IMR-90 (cell line): ENCODE measurements at regions not wholly inside any gene's neighbourhood (a gene's known extent, or its start where the extent isn't known, plus 50 kb on each side); places are given as distances from the start of the nearest gene placed in this dataset.

Experiments
- ATAC-seq: fragments of 200-7000 bp; cut with Tn5 transposase; 2 replicates; pipeline ENCODE4 v1.9.1; 2020; ENCODE audit warnings: low read depth, mild to moderate bottlenecking, moderate library complexity
- BruUV-seq: library from RNA; stranded (reverse); fragments of 400-500 nt; replicated peaks from 2 replicates; lab custom pipeline; 2021; lab: Mats Ljungman, UMichigan
- CTCF ChIA-PET: fragments of 300-600 bp; formaldehyde crosslinking; extraction: SDS; loops from one replicate; lab custom pipeline; 2021; ENCODE audit warnings: antibody characterized with exemption; lab: Yijun Ruan, JAX
- POLR2A ChIA-PET: fragments of 300-600 bp; sonication (Branson Sonifier 250); formaldehyde crosslinking; loops from one replicate; lab custom pipeline; 2022; ENCODE audit warnings: antibody characterized with exemption; ENCODE audit not compliant: unreplicated experiment; lab: Charles Lee
- DNase-seq: peaks from one replicate; pipeline ENCODE4 v3.0.0; 2013
- H2AFZ ChIP-seq: replicated peaks from 2 replicates; pipeline ENCODE3; 2013; ENCODE audit warnings: low read length, mild to moderate bottlenecking; ENCODE audit not compliant: poor library complexity
- H2AK5ac ChIP-seq: 2 replicates; pipeline ENCODE4 v1.6.1; 2013; ENCODE audit warnings: low read depth, low read length, inconsistent platforms
- H2AK9ac ChIP-seq: replicated peaks from 2 replicates; pipeline ENCODE3; 2013; ENCODE audit warnings: mild to moderate bottlenecking, low read depth, low read length, moderate library complexity; ENCODE audit not compliant: poor library complexity
- H2BK120ac ChIP-seq: 2 replicates; pipeline ENCODE4 v1.6.1; 2013; ENCODE audit warnings: low read depth, low read length, inconsistent platforms
- H2BK15ac ChIP-seq: 3 replicates; pipeline ENCODE4 v1.6.1; 2013; ENCODE audit warnings: low read depth, low read length, inconsistent platforms
- H2BK20ac ChIP-seq: 2 replicates; pipeline ENCODE4 v1.6.1; 2013; ENCODE audit warnings: low read depth, mild to moderate bottlenecking, inconsistent platforms, low read length, moderate library complexity
- H2BK5ac ChIP-seq: 2 replicates; pipeline ENCODE4 v1.6.1; 2013; ENCODE audit warnings: mild to moderate bottlenecking, low read depth, low read length, inconsistent platforms; ENCODE audit not compliant: poor library complexity, severe bottlenecking
- H3K14ac ChIP-seq: replicated peaks from 2 replicates; pipeline ENCODE4 v1.6.1; 2013; ENCODE audit warnings: low read depth, low read length, inconsistent platforms
- H3K18ac ChIP-seq: 2 replicates; pipeline ENCODE4 v1.6.1; 2013; ENCODE audit warnings: low read depth, low read length, control low read depth
- H3K23ac ChIP-seq: 2 replicates; pipeline ENCODE4 v1.6.1; 2013; ENCODE audit warnings: low read depth, low read length, inconsistent platforms
- H3K27ac ChIP-seq: 2 replicates; pipeline ENCODE4 v1.5.1; 2013; ENCODE audit warnings: mild to moderate bottlenecking, control low read depth, low read length; ENCODE audit not compliant: insufficient read depth
- H3K27me3 ChIP-seq: 2 replicates; pipeline ENCODE4 v1.6.1; 2013; ENCODE audit warnings: low read length; ENCODE audit not compliant: control insufficient read depth, insufficient read depth
- H3K36me3 ChIP-seq: 2 replicates; pipeline ENCODE4 v1.6.1; 2013; ENCODE audit warnings: low read length, mixed read lengths; ENCODE audit not compliant: control insufficient read depth, insufficient read depth
- H3K4ac ChIP-seq: 2 replicates; pipeline ENCODE4 v1.6.1; 2013; ENCODE audit warnings: low read depth, low read length, inconsistent platforms
- H3K4me1 ChIP-seq: 2 replicates; pipeline ENCODE4 v1.6.1; 2013; ENCODE audit warnings: low read length, mixed read lengths; ENCODE audit not compliant: control insufficient read depth, insufficient read depth
- H3K4me2 ChIP-seq: 2 replicates; pipeline ENCODE4 v1.6.1; 2013; ENCODE audit warnings: low read depth, mild to moderate bottlenecking, control low read depth, low read length, moderate library complexity
- H3K4me3 ChIP-seq: 2 replicates; pipeline ENCODE4 v1.5.1; 2013; ENCODE audit warnings: low read depth, mild to moderate bottlenecking, control low read depth, low read length, moderate library complexity; ENCODE audit not compliant: insufficient read depth
- H3K56ac ChIP-seq: 2 replicates; pipeline ENCODE4 v1.6.1; 2013; ENCODE audit warnings: low read length, inconsistent platforms; ENCODE audit not compliant: insufficient read depth; ENCODE audit errors: extremely low read depth
- H3K79me1 ChIP-seq, 2 experiments: 2 replicates each; pipeline ENCODE4 v1.6.1; 2013; ENCODE audit warnings: low read length in 2 of 2, inconsistent platforms in 1 of 2, low read depth in 1 of 2
- H3K9ac ChIP-seq: 2 replicates; pipeline ENCODE4 v1.6.1; 2013; ENCODE audit warnings: low read depth, low read length, control low read depth
- H3K9me1 ChIP-seq: 2 replicates; pipeline ENCODE4 v1.6.1; 2013; ENCODE audit warnings: low read length, inconsistent platforms; ENCODE audit not compliant: insufficient read depth
- H3K9me3 ChIP-seq: 2 replicates; pipeline ENCODE4 v1.6.1; 2013; ENCODE audit warnings: low read length; ENCODE audit not compliant: control insufficient read depth, insufficient read depth
- H4K20me1 ChIP-seq: 2 replicates; pipeline ENCODE4 v1.6.1; 2013; ENCODE audit warnings: low read length, inconsistent platforms; ENCODE audit not compliant: insufficient read depth
- H4K5ac ChIP-seq: 2 replicates; pipeline ENCODE4 v1.6.1; 2013; ENCODE audit warnings: mild to moderate bottlenecking, low read depth, low read length, control low read depth
- H4K8ac ChIP-seq, 2 experiments: 2 replicates each; pipeline ENCODE4 v1.6.1; 2013; ENCODE audit warnings: low read depth in 2 of 2, low read length in 2 of 2, control low read depth in 1 of 2, inconsistent platforms in 1 of 2
- H4K91ac ChIP-seq: 2 replicates; pipeline ENCODE4 v1.6.1; 2013; ENCODE audit warnings: low read depth, low read length, inconsistent platforms; ENCODE audit not compliant: insufficient read depth
- CHD1 ChIP-seq: IDR thresholded peaks from 2 replicates; pipeline ENCODE4 v1.6.1; 2012; ENCODE audit warnings: low read depth, low read length, improper control_type of control experiment
- FOS ChIP-seq: fragments of 150-350 bp; IDR thresholded peaks from 2 replicates; pipeline ENCODE4 v1.6.1; 2016; ENCODE audit warnings: low read depth, low read length
- NFE2L2 ChIP-seq: fragments of 150-350 bp; IDR thresholded peaks from 2 replicates; pipeline ENCODE4 v1.6.1; 2016; ENCODE audit warnings: low read depth, mild to moderate bottlenecking, low read length
- RFX5 ChIP-seq: IDR thresholded peaks from 2 replicates; pipeline ENCODE4 v1.8.0; 2012; ENCODE audit warnings: low read depth, mild to moderate bottlenecking, low read length, moderate library complexity
- WGBS, 2 experiments: methylation state at CpG; one replicate each; pipeline versions ENCODE4 v1.1.5 to v1.1.7; 2013; ENCODE audit warnings: missing lambda C conversion rate in 2 of 2; ENCODE audit not compliant: insufficient read length in 1 of 2; ENCODE audit errors: extremely low coverage in 2 of 2; 5-methylcytosine and 5-hydroxymethylcytosine counted together
- dilution Hi-C: fragments of 300-500 bp; cut with HindIII; formaldehyde crosslinking; loops from one replicate; pipeline ENCODE4 v1.14.3; 2018; ENCODE audit warnings: low sequenced_read_pairs; ENCODE audit not compliant: unreplicated experiment
- in situ Hi-C: fragments of 300-500 bp; cut with MboI; formaldehyde crosslinking; loops from 3 replicates; pipeline ENCODE4 v1.14.3; 2019; ENCODE audit warnings: low sequenced_read_pairs, inconsistent platforms, mixed read lengths
- intact Hi-C: fragments of 100-400 bp; cut with micrococcal nuclease; formaldehyde crosslinking; loops from 2 replicates; pipeline ENCODE4 v1.10.0; 2022

DNA sequence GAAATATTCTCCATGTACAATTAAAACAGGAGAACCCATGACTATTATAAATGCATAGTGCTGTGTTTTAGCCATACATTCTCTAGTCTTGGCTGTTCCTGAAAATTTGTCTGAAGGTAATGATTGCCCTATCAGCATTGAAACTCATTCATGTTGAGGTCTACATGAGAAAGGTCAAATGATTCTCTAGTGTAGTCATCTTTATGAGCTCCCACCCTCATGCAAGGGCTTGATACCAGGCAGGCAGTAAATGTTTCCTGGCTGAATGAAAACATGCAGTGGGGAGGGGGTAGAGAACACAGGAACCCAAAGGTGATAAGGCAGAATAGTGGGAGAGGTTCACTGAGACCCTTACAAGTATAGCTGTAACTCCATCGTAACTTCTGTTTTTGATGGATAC is 424.3 kb downstream of the COG6 start:
- Histone ChIP-seq H4K91ac (no peak overlapping the region), H3K27me3 (no peaks in the 10 kb centered on the region), H4K20me1 (no peaks in the 10 kb centered on the region), H3K23ac (no peak overlapping the region), H2BK20ac (no peak overlapping the region), H3K18ac (no peak overlapping the region), H3K9ac (no peak overlapping the region), H3K79me1 (no peaks in the 10 kb centered on the region), H2BK5ac (no peak overlapping the region), H3K4ac (no peak overlapping the region), H2BK120ac (no peak overlapping the region), H3K27ac (no peak overlapping the region), H2BK15ac (no peak overlapping the region), H3K9me3 (no peaks in the 10 kb centered on the region), H3K4me2 (no peak overlapping the region), H4K8ac (no peak overlapping the region), H2AFZ (no peak overlapping the region), H2AK9ac (no peak overlapping the region), H3K36me3 (no peaks in the 10 kb centered on the region), H4K5ac (no peak overlapping the region), H2AK5ac (no peak overlapping the region), H3K56ac (no peak overlapping the region), H3K4me1 (no peaks in the 10 kb centered on the region), H3K4me3 (no peak overlapping the region), H3K9me1 (no peaks in the 10 kb centered on the region; the same call in 1 of the 2 replicates), H3K14ac (no peak overlapping the region)
- ChIA-PET CTCF (no interaction called here), POLR2A (no interaction called here)
- BruUV-seq, result no TSS peak
- TF ChIP-seq FOS (no peak), RFX5 (no peak), CHD1 (no peak), NFE2L2 (no peak)
- dilution Hi-C loops, result no loop called here
- ATAC-seq, result no peak
- 80% methylated on average over 1 of the region's 1 CpG; no CpG with 5 or more reads in 1 of the 2 experiments for WGBS, 2 experiments
- in situ Hi-C loops, result loop anchor here (5.0 kb wide), 1 partner anchor 603 kb away; no protein-coding TSS in a partner anchor
- intact Hi-C loops, result no loop called here
- no peak for DNase-seq
